Left ventricle myocardium superior (tissue), 1 donor: ENCODE measurements at regions not wholly inside any gene's neighbourhood (a gene's known extent, or its start where the extent isn't known, plus 50 kb on each side); places are given as distances from the start of the nearest gene placed in this dataset.
"Not testable (repeated sequence)": the region's sequence is repeated elsewhere in the genome, so short reads cannot be mapped to it uniquely, and the experiment has no call there.

Experiments used
- ATAC-seq: fragments of 200-7000 bp; cut with Tn5 transposase; one replicate; pipeline ENCODE4 v1.9.1; 2020; ENCODE audit warnings: mild to moderate bottlenecking, moderate library complexity
- DNase-seq: peaks from one replicate; pipeline ENCODE4 v3.0.0-alpha.2; 2020
- intact Hi-C: fragments of 100-400 bp; cut with micrococcal nuclease; formaldehyde crosslinking; loops from one replicate; pipeline ENCODE4 v1.11.0; 2022
- donor health status: DM: no; HTN: yes; CAD: no; lungs with severe emphysema.

DNA sequence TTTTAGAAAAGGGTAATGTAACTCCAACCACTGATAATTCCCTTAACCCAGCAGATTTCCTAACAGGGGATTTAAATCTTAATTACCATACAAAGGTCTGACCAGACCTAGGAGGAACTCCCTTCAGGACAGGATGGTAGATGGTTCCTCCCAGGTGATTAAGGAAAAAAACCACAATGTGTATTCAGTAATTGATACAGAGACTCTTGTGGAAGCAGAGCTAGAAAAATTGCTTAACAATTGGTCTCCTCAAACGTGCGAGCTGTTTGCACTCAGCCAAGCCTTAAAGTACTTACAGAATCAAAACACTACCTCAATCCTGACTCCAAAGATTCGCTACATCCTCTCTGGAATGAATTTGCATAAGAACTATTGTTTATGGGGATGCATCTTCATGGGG, 2027.1 kb downstream of the OLFM4 start:
- intact Hi-C loops, ATAC-seq, DNase-seq: not testable (repeated sequence)

DNA sequence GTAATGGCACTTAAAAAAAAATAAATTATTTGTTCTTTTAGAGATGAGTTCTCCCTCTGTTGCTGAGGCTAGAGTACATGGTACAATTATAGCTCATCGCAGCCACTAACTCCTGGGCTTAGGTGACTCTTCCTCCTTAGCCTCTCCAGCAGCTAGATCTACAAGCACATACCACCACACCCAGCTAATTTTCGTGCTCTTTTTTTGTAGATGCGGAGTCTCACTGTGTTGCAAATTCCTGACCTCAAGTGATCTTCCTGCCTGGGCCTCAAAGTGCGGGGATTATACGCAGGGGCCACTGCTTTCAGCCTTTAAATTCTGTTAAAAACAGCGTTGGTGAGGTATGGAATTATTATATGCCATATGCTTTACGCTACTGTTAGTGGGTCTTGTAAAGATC, 2034.0 kb downstream of the OLFM4 start:
- intact Hi-C loops: no loop called here
- DNase-seq (no peak), ATAC-seq (no peak)

DNA sequence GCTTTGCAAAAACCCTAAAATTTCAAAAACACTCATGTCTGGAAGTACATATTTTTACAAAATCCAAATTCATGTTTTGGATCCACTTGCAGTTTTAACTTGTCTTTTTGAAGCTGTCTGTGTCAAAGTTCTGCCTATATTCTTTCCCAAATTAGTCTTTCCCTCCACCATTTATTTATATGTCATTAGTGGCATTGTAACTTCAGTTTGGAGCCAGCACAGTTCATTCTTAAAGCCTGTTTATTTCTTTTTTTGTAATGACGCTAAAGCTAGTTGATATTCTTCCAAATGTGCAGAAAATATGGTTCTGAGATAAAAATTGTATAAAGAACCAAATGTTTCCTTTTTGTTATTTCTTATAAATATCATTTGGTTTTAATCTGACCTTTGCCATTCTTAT, 2039.3 kb downstream of the OLFM4 start:
- intact Hi-C loops: no loop called here
- ATAC-seq: no peak
- no peak for DNase-seq

DNA sequence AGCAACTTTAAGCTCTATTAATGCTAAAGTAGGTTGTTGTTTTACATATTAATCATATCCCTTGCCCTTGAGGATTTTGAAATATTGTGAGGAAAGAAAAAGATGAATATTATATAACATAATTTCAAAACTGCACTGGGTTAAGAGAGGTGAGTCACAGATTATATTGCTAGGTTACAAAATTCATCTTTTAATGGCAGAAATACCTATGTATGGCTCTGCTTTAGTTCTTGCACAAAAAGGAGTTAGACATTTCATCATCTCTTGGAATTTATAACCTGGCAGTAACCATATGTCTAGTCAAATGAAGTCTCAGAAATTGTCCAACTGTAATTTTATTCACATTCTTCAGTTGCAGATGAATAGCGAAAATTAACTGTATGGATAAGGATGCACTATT, 2041.1 kb downstream of the OLFM4 start:
- intact Hi-C loops: no loop called here
- DNase-seq (no peak), ATAC-seq (no peak)

DNA sequence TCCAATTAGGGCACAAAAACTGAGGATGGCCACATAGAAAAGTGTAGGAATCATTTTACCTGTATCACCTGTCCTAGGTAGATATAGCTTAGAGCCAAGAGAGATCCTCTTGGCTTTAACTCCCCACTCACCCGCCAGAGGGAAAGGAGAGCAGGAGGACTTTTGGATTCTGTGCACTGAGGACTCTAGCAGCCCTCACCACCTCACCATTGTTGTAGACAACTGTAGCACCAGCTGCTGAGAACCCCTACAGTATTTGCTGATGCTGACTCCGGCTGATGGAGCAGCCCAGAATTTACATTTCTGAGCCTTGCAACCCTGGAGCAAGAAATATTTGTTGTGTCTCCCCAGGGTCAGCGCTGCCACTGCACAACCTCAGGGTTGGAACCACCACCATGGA, 2044.4 kb downstream of the OLFM4 start:
- ATAC-seq: no peak
- no peak for DNase-seq
- intact Hi-C loops: no loop called here

DNA sequence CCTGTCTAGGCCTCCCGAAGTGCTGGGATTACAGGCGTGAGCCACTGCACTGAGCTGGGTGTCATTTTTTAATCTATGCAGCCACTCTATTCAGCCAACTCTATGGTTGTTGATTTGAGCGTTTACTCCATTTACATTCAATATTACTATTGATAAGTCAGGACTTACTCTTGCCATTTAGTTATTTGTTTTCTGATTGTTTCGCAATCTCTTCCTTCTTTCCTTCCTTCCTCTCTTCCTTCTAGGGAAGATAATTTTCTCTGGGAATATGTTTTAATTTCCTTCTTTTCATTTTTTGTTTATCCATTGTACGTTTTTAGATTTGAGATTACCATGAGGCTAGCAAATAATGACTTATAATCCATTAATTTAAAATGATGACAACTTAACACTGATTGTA, 2056.0 kb downstream of the OLFM4 start:
- intact Hi-C loops: no loop called here
- ATAC-seq: no peak
- DNase-seq: no peak

DNA sequence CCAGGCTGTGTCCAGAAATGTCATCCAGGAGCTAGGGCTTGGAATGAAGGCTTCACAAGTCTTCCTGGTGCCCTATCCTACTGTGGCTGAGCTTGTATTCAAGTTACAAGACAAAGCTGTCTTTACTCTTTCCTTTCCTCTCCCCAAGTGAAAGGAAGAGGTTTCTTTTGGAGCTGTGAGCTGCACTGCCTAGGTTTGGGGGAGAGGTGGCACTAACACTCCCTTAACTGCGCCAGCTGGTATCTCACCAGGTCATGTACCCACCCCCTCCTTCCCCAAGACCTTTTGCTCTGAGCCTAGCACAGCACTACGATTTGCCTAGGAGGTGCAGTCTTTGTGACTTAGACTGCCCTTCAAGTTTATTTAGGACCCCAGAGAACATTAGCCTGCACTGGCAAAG, 2053.6 kb upstream of the PRR20A start:
- DNase-seq: no peak
- intact Hi-C loops: no loop called here
- no peak for ATAC-seq

DNA sequence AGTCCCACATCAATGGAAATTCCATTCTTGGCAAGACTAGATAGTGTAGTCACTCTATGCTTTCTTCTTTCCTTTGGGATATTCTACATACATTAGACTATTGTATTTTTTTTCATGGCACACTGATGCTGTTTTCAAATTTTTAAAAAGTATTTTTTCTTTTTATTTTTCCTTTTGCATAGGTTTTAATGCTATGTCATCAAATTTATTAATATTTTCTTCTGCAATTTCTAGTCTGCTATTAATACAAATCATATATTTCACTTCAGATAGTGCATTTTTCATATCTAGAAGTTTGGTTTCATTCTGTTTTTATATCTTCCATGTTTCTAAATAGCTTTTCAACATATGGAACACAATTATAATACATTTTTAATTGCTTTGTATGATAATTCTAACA, 2050.1 kb upstream of the PRR20A start:
- intact Hi-C loops: no loop called here
- ATAC-seq: no peak
- no peak for DNase-seq

DNA sequence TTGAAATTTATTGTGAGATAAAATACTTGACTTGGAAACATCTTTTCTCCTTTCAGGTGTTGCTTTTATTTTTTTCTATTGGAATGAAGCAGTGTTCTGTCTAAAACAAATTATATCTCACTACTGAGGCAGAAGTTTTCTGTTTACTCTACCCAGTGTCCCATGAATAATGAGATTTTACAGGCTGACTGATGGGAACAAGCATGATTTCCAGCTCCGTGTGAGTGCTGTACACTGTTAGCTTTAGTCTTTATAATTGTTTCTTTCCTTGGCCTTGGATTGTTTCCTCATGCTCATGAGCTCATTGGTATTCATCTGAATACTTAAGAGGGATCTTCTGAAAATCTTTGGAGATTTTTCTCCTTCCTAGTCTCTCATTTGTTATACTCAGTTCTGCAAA, 2049.5 kb upstream of the PRR20A start:
- intact Hi-C loops: no loop called here
- no peak for ATAC-seq
- DNase-seq: no peak

DNA sequence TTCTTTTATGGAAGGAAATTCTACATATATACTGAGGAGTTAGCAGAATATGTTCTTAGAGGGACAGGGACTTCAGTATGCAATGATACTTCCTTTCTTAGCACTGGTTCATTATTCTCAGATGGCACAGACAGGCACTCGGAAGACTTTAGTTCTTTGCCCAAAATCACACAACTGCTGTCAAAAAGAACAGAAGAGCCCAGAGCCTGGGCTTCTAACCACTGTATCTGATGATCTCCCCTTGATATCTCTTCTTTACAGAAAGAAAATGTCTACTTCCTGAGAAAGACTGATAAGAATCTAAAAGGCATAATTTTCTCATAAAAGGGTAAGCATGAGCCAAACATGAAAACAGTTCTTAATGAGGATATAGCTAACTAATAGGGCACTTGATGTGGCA, 2034.2 kb upstream of the PRR20A start:
- DNase-seq: no peak
- intact Hi-C loops: no loop called here
- ATAC-seq: no peak

DNA sequence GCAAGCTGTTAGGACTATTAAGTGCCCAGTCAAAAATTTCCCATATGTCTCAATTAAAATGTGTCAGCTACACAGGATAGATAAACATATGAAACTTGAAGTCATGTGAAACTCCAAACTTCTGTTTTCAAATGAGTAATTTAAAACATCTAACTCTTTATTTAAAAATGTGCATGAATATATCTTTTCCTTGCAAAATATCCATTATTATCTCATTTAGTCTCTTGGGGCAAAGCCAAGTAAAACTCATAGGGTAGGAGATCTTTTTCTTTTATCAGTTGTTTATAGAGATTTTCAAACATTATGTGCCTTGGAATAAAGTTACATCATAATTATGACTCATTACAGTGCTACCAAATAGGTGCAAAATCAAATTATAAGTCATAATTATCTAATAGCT, 2020.1 kb upstream of the PRR20A start:
- no peak for DNase-seq
- no peak for ATAC-seq
- intact Hi-C loops: no loop called here

DNA sequence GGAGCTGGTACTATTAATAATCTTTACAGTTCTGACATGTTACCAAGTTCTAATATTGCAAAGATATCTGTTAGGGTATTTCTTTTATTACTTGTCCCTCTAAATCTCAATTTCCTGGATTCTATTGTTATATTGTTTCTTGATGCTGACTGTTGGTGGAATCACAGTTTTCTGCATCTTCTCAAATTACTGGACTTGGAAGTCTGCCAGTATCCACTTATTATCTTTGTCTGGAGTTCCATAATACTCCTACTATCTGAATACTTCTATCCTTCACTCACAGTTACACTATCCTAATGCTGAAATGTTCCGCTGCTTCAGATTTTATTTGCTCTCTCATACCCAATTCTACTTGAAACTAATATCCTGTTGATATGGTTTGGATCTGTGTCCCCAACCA, 1985.7 kb upstream of the PRR20A start:
- no peak for ATAC-seq
- intact Hi-C loops: no loop called here

DNA sequence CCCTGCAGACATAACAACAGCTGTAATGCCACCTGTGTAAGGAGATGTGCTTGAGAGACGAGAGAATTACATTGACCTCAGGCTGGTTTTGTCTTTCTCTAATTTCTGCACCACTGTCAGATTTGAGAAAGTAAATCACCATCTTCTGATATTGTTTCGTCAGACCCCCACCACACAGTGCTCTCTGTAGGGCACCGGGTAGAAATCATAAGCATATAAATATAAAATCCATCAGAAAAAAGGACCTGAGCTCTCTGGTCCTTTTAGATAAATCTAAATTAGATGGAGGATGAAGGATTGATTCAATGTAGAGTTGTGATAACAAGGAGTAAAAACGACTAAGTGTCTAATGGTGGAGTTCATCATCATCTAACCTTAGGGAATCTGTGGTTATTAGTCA, 1981.0 kb upstream of the PRR20A start:
- ATAC-seq (no peak), DNase-seq (no peak)
- intact Hi-C loops: no loop called here

More for the DNA sequence above, 1985.7 kb upstream of the PRR20A start:
- no peak for DNase-seq

DNA sequence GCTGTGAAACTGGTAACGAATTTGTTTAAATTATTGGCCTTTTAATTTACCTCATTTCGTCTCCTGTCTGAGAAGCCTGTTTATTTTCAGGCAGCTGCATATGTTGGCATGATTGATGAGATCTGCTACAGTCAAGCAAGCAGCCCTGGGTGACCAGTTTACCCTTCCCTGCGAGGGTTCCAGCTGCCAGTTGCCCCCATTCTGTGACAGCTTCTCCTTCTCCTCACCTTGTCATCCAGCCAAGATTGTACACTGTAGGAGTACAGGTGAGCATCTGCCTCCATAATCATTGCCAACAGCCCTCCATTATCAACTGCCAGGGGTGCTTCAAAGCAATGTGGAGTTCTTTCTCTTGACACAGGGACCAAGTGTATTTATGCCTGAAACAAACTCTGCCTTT, 1979.9 kb upstream of the PRR20A start:
- intact Hi-C loops: no loop called here
- ATAC-seq (no peak), DNase-seq (no peak)

DNA sequence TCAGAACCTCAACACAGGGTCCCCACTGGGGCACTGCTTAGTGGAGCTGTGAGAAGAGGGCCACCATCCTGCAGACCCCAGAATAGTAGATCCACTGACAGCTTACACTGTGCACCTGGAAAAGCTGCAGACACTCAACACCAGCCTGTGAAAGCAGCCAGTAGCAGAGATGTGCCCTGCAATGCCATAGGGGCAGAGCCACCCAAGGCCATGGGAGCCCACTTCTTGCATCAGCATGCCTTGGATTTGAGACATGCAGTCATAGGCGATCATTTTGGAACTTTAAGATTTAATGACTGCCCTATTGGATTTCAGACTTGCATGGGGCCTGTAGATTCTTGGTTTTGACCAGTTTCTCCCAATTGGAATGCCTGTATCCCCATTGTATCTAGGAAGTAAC, 1962.1 kb upstream of the PRR20A start:
- ATAC-seq, intact Hi-C loops, DNase-seq: not testable (repeated sequence)

DNA sequence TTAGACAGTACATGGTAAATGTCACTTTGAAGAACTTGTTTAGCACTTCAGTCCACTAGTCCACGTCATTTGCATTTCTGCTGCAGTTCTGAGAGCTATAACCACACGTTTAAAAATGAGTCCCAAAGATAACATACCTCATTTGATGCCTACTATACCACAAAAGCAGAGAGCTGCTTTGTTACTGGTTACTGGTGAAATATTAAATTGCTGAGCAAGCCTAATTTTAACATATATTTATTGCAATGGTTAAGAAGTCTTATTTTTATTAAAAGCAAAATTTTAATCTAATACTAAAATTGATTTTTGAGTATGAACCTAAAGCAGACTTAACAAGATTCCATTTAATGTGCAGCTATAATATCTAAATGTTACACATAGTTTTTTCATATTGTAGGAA, 1949.7 kb upstream of the PRR20A start:
- intact Hi-C loops: no loop called here
- no peak for ATAC-seq
- DNase-seq: no peak

DNA sequence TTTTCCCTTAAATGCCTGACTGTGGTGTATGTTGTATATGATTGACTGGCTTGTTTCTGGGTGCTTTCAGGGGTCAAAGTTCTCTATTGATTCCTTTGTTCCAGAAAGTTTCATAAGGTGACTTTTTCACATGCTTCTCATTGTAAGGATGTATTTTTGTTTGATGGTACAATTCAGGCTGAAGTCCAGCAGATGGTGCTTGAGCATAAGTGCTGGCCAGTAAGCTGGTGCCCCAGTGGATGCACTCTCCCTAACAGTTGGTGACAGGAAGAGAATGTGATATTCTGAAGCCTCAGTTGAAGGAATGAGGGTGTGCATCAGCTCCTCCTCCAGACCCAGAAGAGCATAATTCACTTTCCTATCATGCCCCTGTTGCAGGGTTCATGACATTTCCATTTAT, 1941.6 kb upstream of the PRR20A start:
- ATAC-seq (no peak), DNase-seq (no peak)
- intact Hi-C loops: no loop called here

DNA sequence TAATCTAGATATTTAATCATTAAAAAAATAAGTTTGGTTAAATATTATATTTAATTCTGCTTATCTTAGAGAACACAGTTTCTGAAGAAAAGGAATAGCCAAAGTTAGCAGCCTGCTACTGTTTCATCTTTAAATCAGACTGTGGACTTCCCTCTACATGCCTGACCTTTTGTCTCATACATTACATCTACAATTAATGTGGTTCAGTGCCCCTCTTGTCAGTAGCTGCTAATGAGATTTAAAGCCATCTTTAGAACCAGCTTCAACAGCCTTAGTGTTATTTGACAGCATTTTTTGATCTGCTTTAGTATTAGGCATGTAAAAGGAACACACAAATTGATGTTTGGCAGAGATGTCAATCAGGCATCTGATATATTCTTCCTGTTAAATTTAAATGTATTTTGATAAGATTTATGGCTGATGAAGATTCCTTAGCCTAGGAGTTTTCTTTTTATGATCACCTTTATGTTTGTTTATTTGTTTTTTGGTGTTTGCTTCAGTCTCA, 1925.8 kb upstream of the PRR20A start:
- DNase-seq: no peak
- no peak for ATAC-seq
- intact Hi-C loops: no loop called here

DNA sequence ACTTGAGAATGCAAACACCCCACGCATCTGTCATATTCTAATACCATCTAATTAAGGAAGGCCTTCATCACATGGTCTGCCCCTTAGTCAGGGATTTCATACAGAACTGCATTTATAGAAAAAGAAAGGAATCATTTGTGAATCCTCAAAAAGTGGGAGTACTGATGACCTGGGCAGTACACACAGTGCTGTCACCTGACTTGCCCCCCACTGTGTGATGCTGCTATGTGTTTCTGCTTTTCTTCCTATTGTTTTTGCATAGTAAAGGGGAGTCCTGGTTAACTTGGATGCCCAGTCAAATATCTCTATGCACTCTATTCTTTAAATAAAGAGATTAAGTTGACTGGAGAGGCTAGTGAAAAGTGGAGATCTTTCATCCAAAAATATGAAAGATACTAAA, 1921.2 kb upstream of the PRR20A start:
- DNase-seq (no peak), ATAC-seq (no peak)
- intact Hi-C loops: no loop called here

DNA sequence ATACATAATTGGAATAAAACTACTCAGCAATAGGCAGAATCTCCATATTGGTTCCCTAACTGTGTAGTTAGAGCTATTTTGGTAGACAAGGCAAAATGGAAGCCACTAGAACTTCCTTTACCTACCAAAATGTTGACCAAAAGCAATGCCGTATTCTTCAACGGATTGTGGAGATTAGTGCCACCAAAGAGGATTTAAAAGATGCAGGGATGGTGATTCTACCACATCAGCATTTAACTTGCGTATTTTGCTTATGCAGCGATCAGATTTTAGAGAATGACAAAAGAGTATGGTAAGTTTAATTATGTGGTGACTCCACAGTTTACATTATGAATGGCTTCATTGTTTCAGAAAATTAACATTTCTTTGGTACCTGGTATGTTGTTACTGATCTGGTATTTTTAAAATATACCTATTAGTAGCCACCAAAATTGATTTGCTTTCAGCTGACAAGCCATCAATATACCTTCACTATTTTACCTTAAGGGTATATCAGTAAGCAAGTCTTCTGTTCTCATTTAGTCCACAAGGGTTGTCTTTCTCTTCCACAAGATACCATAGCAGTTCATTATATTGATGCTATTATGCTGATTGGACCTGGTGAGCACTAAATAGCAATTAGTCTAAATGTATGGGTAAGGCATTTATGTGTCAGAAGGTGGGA, 1910.7 kb upstream of the PRR20A start:
- DNase-seq (no peak), ATAC-seq (no peak)
- intact Hi-C loops: no loop called here

DNA sequence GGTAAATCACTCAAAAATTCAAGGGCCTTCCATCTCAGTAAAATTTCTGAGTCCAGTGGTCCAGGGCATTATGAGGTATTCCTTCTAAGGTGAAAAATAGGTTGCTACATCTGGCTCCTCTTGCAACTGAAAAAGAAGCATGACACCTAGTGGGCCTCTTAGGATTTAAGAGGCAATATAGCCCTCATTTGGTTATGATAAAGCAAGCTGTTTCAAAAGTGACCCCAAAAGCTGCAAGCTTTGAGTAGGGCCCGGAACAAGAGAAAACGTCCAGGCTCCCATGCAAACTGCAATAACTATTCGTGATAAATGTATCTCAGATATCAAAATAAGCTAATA, 1910.2 kb upstream of the PRR20A start:
- ATAC-seq (no peak), DNase-seq (no peak)
- intact Hi-C loops: no loop called here

DNA sequence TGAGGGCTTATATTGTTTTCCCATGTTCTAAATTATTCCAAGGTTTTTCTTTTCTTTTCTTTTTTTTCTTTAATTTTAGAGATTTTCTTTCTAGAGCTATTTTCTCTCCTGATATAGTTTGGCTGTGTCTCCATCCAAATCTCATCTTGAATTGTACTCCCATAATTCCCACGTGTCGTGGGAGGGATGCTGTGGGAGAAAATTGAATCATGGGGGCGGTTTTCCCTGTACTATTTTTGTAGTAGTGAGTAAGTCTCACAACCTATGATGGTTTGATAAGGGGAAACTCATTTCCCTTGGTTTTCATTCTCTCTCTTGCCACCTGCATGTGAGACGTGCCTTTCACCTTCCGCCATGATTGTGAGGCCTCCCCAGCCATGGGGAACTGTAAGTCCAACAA, 1906.4 kb upstream of the PRR20A start:
- intact Hi-C loops: no loop called here
- DNase-seq (no peak), ATAC-seq (no peak)
